CD4-positive, alpha-beta T cell treated with Interleukin-4 for 4 hours (primary cell): ENCODE measurements at regions not wholly inside any gene's neighbourhood (a gene's known extent, or its start where the extent isn't known, plus 50 kb on each side); places are given as distances from the start of the nearest gene placed in this dataset.
"Not testable (repeated sequence)": the region's sequence is repeated elsewhere in the genome, so short reads cannot be mapped to it uniquely, and the experiment has no call there.

Source experiments
- DNase-seq: peaks from one replicate; pipeline ENCODE4 v3.0.0-alpha.2; 2020

DNA sequence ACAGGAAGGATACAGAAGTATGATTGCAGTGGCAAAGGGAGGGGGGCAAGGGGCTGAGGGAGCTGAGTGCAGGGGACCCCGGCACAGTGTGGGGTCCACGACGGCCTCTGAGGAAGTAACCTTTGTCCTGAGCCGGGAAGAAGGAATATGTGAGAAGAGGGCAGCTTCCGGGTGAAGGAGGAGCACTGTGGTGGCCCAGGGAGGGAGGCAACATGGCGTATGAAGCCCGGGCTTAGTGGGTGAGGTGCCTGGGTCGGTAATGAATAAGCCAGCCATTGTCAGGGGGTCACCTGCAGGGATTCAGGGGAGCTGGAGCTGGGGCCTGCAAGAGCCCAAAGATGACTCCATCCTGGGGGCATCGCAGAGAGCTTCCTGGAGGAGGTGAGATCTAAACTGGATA lies 200.4 kb downstream of the FOXD2 start:
- no peak for DNase-seq

DNA sequence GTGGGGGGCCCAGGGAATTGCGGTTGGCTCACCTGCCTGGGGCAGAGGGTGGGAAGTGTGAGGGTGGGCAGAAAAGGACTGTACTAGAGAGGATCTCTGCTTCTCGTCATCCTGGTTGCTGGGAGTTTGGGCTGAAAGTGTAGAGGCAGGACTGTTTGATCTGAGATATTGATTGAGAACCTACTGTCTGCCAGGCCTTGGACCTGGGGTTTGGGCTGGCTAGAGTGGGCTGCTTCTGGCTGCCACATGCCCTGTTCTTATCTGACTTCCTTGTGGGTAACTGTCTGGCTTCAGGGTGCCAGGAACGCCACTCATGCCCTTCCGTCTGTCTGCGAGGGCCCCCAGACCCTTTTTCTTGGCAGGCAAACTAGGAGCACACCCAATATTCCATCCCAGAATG lies 200.9 kb downstream of the FOXD2 start:
- no peak for DNase-seq

DNA sequence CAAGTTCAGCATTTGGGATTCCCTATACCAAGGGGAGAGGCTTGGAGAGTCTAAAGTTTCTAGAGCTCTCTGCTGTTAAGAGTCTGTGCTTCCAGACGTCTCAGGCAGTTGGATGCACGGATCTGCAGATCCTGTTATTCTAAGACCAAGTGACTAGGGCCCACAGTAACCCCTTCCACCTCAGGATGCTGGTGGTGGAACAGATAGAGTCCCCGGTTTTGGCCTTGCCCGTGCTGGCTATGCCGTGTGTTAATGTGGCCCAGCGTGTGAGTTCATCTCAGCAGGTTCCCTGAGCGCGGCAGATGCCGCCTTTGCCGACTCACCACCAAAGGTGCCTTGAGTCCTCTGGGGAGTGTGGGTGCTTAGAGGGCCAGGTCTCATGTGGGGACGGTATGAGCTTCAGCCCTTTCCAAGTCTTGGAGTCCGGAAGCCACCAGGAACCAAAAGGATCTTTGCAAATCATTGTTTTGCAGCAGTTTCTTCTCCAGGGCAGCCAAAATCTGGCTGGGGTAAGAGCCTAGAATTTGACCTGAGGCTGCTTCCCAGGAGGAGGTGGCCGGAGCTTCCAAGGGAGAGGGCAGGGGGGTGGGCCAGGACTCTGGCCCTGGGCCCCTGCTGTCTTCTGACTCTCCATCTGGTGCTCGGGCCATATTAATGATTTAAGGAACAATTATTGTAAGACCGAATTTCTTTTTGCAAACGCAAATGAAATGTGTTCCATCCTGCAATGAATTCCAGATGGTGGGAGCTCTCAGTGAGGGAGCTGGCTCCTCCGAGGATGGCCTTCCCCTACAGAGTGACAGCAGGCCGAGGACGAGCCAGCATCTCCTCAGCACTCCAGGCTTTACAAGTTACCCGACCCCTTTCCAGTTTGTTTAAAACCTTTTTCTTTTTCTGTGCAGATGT lies 205.7 kb downstream of the FOXD2 start:
- DNase-seq = no peak

DNA sequence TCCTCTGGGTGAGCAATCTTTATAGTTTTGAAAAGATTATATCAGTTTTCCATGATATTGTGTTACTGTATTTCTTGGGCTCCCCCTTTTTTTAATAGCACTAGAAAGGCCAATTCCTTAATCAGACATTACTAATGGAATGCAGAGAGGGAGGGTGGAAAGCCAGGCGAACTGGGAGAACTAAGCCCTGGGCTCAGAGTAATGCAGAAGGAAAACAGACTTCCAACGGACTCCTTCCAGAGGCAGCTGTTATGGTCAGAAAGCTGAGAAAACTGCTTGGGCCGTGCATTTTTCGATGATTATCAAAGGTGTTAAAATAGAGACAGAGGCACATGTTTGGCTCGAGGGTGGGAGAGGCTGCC lies 206.3 kb downstream of the FOXD2 start:
- DNase-seq = no peak

DNA sequence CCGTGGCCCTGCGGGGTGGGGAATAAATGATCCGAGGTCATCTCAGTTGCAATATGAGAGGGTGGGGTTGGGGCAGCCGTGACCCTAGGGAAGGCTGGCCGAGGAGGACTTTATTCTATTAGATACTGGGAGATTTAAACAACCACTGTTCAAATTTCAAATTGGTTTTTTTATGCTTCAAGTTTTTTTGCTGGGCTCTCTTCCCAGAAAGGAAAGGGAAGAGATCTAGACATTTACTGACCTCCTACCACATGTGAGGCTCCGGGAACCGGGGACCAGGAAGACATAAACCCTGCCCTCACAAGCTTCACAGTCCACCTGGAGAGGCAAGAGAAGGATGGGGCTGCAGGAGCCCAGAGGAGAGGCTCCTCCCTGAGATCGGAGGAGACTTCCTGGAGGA lies 207.3 kb downstream of the FOXD2 start:
- no peak for DNase-seq

DNA sequence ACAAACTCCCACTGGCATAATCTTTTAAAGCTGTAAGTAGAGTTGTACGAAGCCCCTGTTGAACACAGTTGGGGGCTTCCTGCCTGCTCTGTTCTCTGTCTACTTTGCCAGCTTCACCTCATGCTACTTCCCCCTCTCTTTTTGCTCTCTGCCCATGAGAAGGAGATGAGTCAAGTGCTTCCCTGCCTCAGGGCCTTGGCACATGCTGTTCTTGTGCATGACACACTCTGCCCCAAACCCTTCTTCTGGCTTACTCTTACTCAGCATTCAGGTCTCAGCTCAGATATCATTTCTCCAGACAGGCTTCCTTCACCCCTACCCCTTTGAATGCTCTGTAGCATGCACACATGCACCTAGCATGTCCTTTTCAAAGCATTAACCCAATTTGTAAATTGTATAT lies 208.8 kb downstream of the FOXD2 start:
- DNase-seq = no peak

DNA sequence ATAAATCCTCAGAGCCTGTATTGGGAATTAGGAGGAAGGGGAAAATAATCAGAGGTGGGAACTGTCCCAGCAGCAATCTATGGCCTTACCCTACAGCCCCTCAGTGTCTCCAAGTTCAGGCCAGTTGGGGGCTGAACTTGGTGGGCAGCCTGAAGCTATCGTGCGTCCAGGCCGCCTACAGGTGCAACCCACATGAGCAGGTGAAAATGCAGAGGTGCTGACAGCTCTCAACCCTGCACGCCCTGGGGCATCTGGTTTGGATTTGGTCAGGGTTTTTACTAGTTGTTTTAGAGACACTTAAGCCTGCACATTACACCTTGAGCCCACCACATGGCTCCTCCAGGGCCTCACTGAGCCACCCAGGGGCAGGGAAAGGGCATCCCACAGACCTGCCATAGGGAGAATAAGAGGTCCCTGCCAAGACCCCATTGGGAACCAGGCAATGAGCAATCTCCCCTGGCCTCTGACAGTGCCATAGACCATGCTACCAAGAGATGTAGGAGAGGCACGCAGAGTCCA lies 209.5 kb downstream of the FOXD2 start:
- no peak for DNase-seq

DNA sequence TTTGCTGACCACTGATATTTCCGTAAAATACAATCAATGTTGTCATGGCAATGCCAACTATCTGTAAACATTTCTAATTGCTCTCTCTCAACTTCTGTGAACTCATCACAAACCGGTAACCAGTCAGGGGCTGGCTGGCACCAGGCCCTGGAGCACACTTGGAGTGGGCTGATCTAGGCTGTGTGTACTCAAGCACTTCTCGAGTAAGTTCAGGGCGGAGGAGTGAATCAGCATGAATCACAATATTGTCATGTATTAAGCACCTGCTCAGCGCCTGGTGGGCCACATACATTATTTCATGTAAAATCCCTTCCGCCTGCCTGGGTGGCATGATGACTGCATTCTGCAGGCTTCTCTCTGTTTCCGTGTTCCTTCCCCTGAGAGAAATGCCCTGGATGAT lies 212.4 kb downstream of the FOXD2 start:
- no peak for DNase-seq

DNA sequence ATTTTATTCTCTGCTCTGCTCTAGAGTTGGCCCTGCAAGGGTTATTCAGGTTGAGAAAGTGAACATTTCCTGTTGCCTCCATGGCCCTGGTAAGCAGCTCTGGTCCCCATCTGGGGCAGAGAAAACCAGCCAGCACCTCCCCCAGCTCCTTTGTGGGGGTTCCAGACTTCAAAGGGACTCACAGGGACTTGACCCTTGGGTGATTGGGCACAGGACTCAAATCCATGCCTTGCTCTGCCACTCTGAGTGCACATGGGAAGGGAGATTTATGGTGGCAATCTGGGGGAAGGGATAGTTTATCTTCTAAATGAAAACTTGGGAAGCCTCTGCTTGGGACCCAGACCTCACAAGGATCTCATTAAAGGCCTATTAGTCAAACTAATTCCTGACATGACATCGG lies 212.8 kb downstream of the FOXD2 start:
- no peak for DNase-seq

DNA sequence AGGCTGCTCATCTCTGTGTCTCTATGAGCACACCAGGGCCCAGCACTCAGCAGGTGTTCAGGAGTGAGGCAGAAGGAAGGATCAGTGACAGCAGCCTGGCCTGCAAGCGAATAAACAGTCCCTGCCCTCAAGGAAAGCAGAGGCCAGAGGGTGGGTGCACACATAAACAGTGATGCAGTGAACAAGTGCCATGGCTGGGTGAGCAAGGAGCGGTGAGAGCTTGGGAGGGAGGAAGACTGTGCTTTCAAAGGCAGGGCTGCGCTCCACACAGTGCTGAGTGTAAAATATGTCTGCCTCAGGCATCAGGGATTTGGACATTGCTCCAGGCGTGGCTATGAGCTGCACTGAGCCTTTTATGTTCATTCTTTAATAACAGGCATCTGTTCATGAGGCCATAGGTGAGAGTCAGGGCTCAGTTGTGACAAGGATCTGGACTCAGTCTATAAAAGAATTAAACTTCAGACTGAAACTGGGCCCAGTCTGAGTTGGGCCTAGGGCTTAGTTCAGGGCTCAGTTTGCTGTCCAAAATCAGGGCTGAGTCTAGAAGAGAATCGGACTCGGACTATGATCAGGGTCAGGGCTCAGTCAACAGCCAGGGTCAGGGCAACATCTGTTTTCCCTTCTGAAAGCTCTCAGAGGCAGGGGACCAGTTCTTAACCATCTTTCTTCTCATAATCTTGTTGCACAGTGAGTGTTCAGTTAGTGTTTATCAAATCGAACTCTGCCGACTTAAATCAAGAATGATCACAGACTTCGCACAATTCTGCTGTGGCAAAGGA lies 213.7 kb downstream of the FOXD2 start:
- no peak for DNase-seq

DNA sequence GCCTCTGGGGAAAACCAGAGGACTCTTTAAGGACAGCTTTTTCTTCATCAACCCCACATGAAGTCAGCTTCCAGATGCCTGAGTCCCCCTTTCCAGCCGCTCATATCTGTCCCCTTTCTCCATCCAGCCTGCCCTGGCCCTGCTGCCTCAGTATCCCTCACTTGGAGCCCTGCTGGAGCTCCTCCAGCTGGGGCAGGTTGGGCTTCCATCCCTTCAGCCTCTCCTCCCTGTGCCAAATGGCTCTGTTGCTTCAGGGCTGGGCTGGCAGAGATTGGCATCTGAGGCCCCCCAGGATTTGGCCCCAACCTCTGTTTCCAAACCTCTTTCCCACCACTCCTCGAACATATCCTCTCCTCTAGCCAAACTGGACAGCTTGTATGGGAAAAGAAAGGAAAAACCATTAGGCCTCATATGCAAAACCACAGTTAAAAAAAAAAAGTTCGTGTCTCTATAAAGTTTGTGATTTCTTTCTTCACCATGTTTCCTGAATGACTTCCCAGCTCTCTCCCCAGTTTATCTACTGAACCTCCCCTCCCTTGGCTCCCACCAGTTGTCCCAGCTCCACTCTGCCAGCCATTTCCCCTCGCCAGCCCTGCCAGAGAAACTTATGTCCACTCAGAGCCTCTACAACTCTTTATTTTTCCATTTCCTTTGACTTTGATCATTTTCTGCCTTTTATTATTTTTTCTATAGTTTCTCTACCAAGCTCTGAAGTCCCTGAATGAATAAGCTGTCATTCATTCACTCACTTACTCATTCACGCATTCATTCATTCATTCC lies 217.9 kb downstream of the FOXD2 start:
- DNase-seq = no peak

DNA sequence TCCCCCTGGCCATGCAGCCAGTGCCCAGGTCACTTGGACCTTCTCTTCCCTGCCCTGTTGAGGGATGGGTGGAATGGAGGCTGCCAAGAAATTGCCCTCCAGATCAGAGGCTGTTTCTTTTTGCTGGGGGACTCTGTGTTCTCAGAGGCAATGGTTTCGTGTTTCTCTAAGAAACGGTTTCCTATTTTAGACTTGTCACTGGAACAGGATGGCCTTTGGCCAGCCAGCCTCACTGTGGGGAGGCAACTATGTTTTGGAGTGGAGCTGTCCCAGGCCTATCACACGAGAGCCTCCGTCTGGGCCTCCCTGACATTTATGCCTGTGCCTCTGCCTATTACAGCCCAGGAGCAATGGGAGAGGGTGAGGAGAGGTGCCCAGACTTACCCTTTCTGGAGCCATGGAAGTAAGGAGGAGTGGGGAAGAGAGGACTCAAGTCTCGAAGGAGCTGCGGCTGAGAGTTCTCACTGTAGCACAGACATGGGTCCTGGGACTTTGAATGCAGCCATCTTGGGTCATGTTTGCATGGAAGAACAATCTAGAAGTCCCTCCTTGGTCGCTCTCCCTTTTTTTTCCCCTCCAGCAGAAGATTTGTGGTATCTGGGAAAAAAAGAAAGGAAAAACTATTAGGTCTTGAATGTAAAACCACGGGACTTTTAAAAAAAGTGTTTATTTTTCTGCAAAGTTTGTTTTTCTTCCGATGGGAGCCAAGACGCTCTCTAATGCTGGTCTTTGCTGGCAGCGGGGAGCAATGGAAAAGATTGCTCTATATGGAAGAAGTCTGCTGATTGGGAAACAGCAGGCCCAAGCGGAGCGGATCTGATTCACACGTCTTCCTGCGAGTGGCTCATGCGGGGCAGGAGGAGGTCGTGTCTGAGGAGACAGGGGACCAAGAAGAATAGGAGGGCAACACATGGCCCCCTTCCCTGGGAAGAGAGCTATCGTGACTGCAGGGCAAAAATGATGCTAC lies 219.2 kb downstream of the FOXD2 start:
- no peak for DNase-seq

DNA sequence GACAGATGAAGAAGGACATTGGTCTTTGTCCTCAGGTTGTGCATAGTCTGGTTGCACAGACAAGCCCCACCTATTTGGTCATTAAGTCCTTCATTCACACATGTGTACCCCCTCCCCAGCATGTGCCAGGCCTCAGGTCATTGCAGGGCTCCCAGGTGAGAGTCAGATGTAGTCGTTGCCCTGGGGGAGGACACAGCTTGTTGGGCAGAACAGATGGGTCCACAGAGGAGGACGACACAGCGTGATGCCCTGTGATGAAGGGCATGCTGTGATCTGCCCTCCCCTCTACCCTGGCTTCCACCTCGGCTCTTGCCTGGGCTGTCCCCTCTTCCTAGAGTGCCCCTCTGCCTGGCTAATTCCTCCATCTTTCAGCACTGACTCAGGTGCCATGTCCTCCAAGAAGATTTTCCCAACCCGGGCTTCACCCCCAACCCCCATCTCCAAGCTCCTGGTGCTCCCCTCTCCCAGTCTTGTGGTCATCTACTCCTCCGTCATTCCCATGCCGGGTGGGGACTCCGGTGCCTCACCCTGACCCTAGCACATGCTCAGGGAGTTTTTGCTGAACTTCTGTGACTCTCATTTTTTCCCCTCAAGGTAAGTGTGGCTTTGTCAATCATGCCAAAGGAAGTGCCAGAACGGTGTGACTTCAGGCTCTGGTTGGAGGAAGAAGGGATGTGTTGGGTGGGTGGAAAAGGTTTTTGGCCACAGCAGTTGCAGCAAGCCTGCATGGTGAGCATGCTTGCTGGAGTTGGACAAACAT lies 220.5 kb downstream of the FOXD2 start:
- DNase-seq = no peak

DNA sequence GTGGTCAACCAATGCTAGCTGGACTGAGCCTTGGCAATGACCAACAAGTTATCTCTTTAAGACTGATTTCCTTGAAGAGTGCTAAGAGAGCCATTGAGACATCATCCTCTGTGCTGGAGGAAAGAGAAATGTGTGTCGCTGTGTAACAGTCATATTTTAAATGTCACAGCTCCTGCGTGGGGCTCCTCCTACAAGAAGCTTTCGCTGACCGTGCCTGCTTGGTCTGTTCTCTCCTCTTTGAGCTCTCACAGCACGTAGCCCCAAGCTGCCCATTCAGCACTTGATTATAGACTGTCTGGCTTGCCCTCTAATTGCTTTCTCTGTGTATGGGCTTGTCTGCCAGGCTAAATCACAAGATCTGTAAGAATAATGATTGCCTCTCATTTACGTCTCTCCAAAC lies 221.3 kb downstream of the FOXD2 start:
- DNase-seq = no peak

DNA sequence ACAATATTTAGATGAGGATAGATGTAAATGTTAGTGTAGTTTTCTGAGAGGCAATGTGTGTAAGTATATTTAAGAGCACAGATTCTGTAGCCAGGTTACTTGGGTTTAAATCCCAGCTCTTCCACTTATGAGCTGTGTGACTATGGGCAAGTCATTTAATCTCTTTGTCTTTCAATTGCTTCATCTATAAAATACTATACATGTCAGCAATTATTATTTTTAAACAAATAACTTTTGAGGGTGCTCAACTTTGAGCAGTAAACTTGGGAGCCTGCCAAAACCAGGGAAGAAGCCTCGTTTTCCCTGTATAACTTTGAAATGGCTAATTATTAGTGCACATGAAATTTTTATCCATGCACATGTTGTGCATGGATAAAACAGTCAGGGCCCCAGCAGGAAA lies 222.8 kb downstream of the FOXD2 start:
- DNase-seq = no peak

DNA sequence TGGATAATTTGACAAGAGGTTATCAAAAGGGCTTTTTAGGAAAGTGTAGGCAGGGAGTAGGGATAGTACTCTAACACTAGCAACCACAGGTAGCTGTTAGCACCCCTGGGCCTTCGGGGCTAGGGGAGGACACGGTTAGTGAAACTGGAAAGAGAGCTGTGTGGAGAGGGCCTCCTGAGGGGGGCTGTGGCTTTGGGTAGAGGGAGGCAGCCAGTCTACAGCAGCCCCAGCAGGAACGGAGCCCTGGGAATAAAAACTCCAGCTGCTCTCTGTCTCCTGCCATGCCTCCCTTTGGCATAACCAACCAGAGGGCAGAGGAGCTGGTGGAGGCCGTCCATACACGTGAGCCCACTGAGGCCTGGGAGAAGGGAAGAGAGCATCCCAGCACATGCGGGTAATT lies 223.2 kb downstream of the FOXD2 start:
- DNase-seq = no peak

DNA sequence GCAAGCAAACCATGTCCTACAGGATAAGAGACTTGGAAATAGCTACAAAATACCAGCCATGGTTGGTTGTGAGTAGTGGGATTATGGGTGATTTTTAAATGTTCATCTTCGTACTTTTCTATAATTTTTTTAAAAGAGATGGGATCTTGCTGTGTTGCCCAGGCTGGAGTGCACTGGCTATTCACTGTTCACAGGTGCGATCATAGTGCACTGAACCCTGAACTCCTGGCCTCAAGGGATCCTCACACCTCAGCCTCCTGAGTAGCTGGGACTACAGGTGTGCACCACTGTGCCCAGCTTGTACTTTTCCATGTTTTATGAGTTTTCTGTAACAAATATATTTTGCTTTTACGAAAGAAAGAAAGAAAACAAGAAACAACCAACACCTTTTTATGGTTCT lies 224.2 kb downstream of the FOXD2 start:
- no peak for DNase-seq

DNA sequence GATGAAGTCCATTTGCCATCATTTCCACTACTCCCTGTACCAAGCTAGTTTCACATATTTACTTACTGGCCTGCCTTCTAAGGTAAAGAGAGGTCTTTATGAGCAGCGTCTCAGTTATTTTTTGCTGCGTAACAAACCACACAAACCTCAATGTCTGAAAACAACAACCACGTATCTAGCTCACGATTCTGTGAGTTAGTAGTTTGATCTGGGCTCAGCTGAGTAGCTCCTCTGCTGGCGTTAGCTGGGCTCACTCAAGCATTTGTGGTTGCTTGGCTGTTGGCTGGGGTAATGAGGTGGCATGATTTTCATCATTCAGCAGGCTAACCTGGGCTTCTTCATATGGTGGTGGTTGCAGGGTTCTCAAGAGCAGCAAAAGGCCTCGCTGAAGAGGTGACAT lies 225.4 kb downstream of the FOXD2 start:
- DNase-seq = no peak

DNA sequence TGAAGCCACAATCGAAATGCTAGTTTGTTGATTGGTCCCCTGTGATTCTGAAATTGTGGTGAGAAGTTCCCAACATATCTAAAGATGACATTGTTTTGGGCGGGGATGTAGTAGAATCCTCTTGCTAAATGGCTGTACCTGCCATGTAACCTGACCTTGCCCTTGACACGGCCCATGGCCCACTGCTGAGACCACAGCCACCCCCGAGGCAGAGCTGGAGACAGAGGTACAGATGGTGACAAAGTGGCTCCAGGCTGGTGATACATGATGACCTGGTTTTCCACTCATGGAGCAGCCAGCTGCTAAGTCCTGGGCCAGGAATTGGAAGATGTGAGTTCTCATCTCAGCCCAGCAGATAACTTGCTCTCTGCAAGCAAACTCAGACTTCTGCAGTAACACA lies 226.5 kb downstream of the FOXD2 start:
- DNase-seq = no peak

DNA sequence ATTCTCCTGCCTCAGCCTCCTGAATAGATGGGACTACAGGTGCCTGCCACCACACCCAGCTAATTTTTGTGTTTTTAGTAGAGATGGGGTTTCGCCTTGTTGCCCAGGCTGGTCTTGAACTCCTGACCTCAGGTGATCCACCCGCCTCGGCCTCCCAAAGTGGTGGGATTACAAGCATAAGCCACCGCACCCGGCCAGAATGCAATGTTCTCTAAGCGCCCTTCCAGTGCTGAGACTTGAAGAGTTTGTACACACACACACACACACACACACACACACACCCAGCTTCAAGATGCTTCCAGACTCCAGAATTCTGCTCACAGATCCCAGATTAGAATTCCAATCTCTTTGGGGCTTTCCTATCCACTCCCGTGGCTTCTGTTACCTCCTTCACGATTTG lies 227.1 kb downstream of the FOXD2 start:
- DNase-seq = not testable (repeated sequence)

DNA sequence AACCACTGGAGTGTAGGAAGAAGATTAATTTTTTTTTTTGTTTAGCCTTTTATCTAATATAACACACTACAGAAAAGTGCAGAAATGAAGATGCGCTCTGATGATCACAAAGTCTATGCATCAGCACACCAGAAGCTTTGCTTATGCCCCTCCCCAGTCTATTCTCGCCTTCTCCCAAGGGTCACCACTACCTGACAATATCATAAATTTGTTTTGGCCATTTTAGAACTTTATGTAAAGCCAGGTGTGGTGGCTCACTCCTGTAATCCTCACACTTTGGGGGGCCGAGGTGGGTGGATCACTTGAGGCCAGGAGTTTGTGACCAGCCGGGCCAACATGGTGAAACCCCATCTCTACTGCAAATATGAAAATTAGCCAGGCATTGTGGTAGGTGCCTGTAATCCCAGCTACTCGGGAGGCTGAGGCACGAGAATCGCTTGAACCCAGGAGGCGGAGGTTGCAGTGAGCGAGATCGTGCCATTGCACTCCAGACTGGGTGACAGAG lies 231.3 kb downstream of the FOXD2 start:
- DNase-seq = no peak
